HepG2 (cell line): ENCODE measurements at regions not wholly inside any gene's neighbourhood (a gene's known extent, or its start where the extent isn't known, plus 50 kb on each side); places are given as distances from the start of the nearest gene placed in this dataset.

Source experiments
- CREB1 ChIP-seq, 2 experiments: fragments of 450-650 bp in 1 of 2; IDR thresholded peaks; 2 replicates each; pipeline ENCODE4 v1.6.1; 2016 to 2017; ENCODE audit warnings: control low read depth in 1 of 2, mild to moderate bottlenecking in 1 of 2, missing compliant biosample characterization in 1 of 2, missing genetic modification characterization in 1 of 2
- HNRNPK ChIP-seq: fragments of 200-400 bp; formaldehyde crosslinking; IDR thresholded peaks from 2 replicates; pipeline ENCODE4 v1.6.1; 2018; ENCODE audit warnings: low read length, low read depth, moderate library complexity, mild to moderate bottlenecking; ENCODE audit not compliant: poor library complexity, severe bottlenecking
- IRF2 ChIP-seq: IDR thresholded peaks from 2 replicates; pipeline ENCODE4 v1.6.1; 2018; ENCODE audit warnings: missing genetic modification reagents, missing compliant biosample characterization
- NPAS2 ChIP-seq: sonication (generic); formaldehyde crosslinking; IDR thresholded peaks from 2 replicates; pipeline ENCODE4 v1.8.0; 2022; ENCODE audit warnings: mild to moderate bottlenecking, missing genetic modification reagents, borderline replicate concordance
- PCBP2 ChIP-seq: fragments of 200-400 bp; formaldehyde crosslinking; optimal IDR thresholded peaks from 2 replicates; pipeline ENCODE3; 2018; ENCODE audit warnings: low read length, low read depth; ENCODE audit not compliant: poor library complexity, severe bottlenecking
- TCF12 ChIP-seq, 2 experiments: fragments of 450-650 bp in 1 of 2; sonication (generic) in 1 of 2; formaldehyde crosslinking in 1 of 2; IDR thresholded peaks; 2 replicates each; pipeline versions ENCODE4 v1.6.1 to v1.8.0; 2017 to 2022; ENCODE audit warnings: antibody characterized with exemption in 1 of 2, mild to moderate bottlenecking in 1 of 2, missing genetic modification reagents in 1 of 2, moderate library complexity in 1 of 2
- ZNF615 ChIP-seq: sonication (generic); formaldehyde crosslinking; IDR thresholded peaks from 2 replicates; pipeline ENCODE4 v1.5.0; 2020; ENCODE audit warnings: mild to moderate bottlenecking, missing genetic modification reagents, borderline replicate concordance
- TF ChIP-seq, protein P1 (sequence below), 2 experiments: sonication (generic) in 1 of 2; formaldehyde crosslinking in 1 of 2; IDR thresholded peaks; 2 replicates each; pipeline versions ENCODE4 v1.6.1 to v1.9.0; 2014 to 2022; ENCODE audit warnings: antibody characterized with exemption in 1 of 2, borderline replicate concordance in 1 of 2, inconsistent platforms in 1 of 2, low read depth in 1 of 2, missing genetic modification reagents in 1 of 2
- TF ChIP-seq, protein P2 (sequence below): IDR thresholded peaks from 2 replicates; pipeline ENCODE4 v1.6.1; 2016

DNA sequence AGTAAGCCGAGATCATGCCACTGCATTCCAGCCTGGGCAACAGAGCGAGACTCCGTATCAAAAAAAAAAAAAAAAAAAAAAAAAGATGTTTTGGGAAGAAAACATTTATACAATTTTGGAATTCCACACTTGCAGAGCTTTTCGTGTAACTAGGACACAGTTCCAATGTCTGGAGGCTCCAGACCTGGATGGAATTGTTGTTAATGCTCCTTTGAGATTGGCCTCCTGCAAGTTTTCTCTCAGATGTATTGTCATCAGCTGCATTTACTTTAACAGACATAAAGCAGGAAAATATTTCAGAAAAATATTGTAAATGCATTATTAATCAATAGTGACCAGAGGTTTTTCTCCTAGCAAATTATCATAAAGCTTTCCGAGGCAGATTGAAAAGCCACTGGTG, 124.1 kb downstream of the RBM43 start:
- TF ChIP-seq NPAS2 (CRISPR knock-in tag), result no peak
- TF ChIP-seq TCF12 (IDR thresholded peaks at IDR 0.05), result no peak
- TF ChIP-seq TCF12 (CRISPR knock-in tag; IDR thresholded peaks at IDR 0.05), result no peak
- TF ChIP-seq IRF2 (CRISPR knock-in tag), result no peak
- TF ChIP-seq HNRNPK, result no peak
- TF ChIP-seq CREB1 (IDR thresholded peaks at IDR 0.05), result no peak
- TF ChIP-seq CREB1 (CRISPR knock-in tag; IDR thresholded peaks at IDR 0.05), result no peak
- TF ChIP-seq, protein P1, sequence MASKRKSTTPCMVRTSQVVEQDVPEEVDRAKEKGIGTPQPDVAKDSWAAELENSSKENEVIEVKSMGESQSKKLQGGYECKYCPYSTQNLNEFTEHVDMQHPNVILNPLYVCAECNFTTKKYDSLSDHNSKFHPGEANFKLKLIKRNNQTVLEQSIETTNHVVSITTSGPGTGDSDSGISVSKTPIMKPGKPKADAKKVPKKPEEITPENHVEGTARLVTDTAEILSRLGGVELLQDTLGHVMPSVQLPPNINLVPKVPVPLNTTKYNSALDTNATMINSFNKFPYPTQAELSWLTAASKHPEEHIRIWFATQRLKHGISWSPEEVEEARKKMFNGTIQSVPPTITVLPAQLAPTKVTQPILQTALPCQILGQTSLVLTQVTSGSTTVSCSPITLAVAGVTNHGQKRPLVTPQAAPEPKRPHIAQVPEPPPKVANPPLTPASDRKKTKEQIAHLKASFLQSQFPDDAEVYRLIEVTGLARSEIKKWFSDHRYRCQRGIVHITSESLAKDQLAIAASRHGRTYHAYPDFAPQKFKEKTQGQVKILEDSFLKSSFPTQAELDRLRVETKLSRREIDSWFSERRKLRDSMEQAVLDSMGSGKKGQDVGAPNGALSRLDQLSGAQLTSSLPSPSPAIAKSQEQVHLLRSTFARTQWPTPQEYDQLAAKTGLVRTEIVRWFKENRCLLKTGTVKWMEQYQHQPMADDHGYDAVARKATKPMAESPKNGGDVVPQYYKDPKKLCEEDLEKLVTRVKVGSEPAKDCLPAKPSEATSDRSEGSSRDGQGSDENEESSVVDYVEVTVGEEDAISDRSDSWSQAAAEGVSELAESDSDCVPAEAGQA (IDR thresholded peaks at IDR 0.05; ENCODE audit: low read depth), result no peak
- TF ChIP-seq, protein P1 (CRISPR knock-in tag; IDR thresholded peaks at IDR 0.05; ENCODE audit: borderline replicate concordance), result no peak
- TF ChIP-seq ZNF615 (CRISPR knock-in tag), result no peak
- TF ChIP-seq PCBP2, result no peak
- TF ChIP-seq, protein P2, sequence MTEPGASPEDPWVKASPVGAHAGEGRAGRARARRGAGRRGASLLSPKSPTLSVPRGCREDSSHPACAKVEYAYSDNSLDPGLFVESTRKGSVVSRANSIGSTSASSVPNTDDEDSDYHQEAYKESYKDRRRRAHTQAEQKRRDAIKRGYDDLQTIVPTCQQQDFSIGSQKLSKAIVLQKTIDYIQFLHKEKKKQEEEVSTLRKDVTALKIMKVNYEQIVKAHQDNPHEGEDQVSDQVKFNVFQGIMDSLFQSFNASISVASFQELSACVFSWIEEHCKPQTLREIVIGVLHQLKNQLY (CRISPR knock-in tag), result no peak
